Activated T-cell treated with anti-CD3 and anti-CD28 coated beads, Interleukin-2, amount 50 U/mL, for 48 hours (primary cell): ENCODE measurements at regions not wholly inside any gene's neighbourhood (a gene's known extent, or its start where the extent isn't known, plus 50 kb on each side); places are given as distances from the start of the nearest gene placed in this dataset.
A peak's percentile ranks its signal among the peaks of the same experiment; 100 is the strongest.

Experiments
- DNase-seq, 2 experiments: peaks; one replicate each; pipeline ENCODE4 v3.0.0-alpha.2; 2020

DNA sequence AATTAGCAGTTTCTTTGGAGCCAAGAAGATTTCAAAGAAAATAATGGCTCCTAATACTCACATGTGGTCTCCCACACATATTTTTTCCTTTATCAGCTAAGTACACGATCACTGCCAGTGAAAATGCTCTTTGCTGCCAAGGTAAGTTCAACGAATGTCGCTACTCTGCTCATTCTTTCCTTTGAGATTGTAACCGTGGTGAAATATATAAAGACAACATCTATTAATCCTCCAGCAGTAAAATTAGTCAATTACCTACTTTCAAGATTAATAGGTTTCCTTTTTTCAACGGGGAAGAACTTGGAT, 672.2 kb downstream of the GATA3 start:
- DNase-seq = no peak

- no peak for DNase-seq
These were observed 676.9 kb downstream of the GATA3 start for GRCh38 chr10:8731121-8732095.

- DNase-seq = no peak
These were observed 684.5 kb downstream of the GATA3 start for GRCh38 chr10:8738987-8739386.

GRCh38 chr10:8752146-8752843, 697.8 kb downstream of the GATA3 start:
- no peak for DNase-seq

- no peak for DNase-seq
These were observed 703.5 kb downstream of the GATA3 start for GRCh38 chr10:8758029-8758428.

- DNase-seq = no peak
These were observed 712.4 kb downstream of the GATA3 start for GRCh38 chr10:8766899-8767298.

GRCh38 chr10:8767591-8767990, 713.1 kb downstream of the GATA3 start:
- DNase-seq = no peak

GRCh38 chr10:8768341-8768740, 713.9 kb downstream of the GATA3 start:
- no peak for DNase-seq

DNA sequence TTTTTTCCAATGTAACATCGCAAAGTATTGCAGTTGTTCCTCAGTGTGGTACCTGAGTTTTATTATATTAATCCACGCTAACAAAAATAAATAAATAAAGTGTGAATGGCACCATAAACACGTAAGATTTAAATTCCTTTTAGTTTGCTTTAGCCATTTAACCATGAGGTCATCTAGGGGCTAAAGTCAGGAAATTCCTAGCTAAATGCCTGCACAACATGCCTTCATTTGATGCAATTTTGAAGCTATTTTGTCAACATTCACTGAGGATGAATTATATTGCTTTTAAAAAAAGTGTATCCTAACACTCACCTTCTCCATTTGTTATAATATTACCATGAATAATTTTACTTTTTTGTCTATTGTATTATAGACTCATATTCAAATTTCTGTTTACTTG, 714.4 kb downstream of the GATA3 start:
- no peak for DNase-seq

- no peak for DNase-seq
These were observed 722.6 kb downstream of the GATA3 start for GRCh38 chr10:8776926-8777622.

DNA sequence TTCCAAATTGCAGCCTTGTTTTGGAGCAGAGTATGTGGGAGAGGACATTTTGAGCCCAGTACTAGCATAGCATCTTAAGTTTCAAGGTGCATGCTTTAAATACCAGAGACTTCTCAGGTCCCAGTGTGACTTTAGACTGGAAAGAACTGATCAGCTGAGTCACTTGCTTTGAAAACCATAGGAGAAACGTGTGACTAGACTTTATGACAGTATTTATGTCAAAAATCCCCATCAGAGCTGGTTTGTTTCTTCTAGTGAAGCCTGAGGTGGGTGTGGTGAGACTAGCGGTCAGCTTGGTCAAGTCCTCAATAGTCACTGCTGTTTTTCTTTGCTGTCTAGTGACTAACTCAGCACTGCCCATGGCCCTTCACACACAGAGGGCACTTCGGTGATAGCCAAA, 724.2 kb downstream of the GATA3 start:
- peak; percentile 25 to 28 for DNase-seq

- DNase-seq = no peak
These were observed 733.2 kb downstream of the GATA3 start for GRCh38 chr10:8787649-8788048.

- no peak for DNase-seq
These were observed 735.9 kb downstream of the GATA3 start for GRCh38 chr10:8790390-8790789.

- DNase-seq = peak in 1 of 2 experiments; percentile 19
These were observed 740.4 kb downstream of the GATA3 start for GRCh38 chr10:8794860-8795259.

- DNase-seq = no peak
These were observed 745.9 kb downstream of the GATA3 start for GRCh38 chr10:8800426-8800825.

DNA sequence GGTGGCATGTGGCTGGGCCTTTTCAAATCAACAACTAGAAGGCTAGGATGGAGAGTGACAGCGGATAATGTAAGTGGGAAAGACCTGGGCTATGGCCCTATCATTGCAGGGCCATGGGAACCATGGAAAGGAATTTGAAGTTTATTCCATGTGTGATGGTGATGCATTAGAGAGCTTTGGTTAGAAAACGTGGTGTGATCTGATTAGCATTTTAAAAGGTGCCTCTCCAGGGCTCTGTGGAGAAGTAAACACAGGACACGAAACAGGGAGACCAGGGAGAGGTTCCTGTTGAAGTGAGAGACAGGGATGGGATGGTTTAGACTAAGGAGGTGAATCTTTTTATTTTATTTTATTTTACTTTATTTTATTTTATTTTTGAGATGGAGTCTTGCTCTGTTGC, 749.5 kb downstream of the GATA3 start:
- DNase-seq = no peak

GRCh38 chr10:8810677-8811076, 756.2 kb downstream of the GATA3 start:
- DNase-seq = no peak

DNA sequence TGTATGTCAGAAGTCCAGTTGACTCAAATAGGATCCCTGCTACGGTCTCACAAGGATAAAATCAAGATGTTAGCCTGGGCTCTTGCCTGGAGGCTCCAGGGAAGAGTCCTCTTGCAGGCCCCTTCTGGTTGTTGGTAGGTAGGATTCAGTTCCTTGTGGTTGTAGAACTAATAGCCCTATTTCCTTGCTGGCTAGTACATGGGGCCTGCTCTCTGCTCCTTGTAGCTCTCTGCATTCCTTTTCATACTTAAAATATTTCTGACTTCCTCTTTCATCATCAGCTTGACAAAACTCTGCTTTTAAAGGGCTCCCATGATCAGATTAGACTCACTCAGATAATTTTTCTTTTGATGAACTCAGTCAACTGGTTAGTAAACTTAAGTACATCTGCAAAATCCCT, 756.7 kb downstream of the GATA3 start:
- no peak for DNase-seq

DNA sequence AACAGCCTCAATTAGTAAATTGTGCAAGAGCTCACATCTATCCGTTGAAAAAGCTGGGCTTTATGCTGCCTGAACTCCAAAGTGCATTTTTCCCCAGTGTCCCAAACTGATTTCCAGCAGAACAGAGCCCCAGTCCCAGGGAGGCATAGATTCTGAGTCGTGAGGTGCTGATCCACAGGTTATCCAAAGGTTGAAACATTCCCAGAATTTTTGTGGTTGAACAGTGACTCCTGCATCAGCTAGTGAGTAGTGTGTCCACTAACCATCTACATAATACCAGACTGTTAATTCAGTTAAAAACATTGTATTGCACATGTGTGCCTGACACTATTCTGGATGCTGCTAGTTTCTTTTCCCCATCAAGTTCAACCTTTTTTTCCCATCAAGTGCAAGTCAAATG, 761.5 kb downstream of the GATA3 start:
- DNase-seq = no peak

DNA sequence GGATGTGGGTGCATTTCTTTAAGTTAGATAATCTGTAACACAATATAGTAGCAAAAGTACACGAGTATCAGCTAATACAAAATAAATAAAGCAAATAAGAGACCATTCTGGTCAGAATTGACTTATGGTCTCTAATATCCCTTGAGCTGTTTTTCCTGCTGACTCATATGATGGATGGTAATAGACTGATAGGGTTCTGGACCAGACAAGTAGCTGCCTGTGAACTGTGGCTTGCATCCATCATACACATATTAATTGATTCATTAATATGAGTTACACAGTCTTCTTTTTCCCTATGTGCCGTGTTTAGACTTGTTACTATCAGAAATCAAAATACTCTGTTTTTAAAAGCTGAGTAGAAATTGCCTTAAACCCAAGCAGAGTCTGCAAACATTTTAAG, 762.8 kb downstream of the GATA3 start:
- DNase-seq = no peak

- DNase-seq = no peak
These were observed 771.1 kb downstream of the GATA3 start for GRCh38 chr10:8825611-8826010.

DNA sequence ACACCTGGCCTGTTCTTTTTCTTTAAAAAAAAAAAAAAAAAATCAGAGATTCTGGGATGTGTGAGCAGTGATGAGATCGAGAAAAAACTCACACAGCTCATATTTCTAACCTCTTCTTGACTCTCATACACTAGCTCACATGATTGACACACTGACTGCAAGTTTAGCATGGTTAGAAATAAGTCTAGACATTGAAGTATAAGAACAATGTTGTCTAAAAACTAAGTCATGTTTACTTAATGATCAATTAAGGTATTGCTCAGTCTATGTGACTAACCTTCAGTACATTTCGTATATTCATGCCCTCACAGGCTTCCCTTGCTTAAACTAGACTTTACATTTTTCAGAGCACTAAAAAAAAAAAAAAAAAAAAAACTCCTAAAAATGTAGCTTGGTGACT, 775.1 kb downstream of the GATA3 start:
- DNase-seq = no peak

GRCh38 chr10:8830048-8830447, 775.6 kb downstream of the GATA3 start:
- DNase-seq = no peak

GRCh38 chr10:8830876-8831275, 776.4 kb downstream of the GATA3 start:
- DNase-seq = no peak
